Activated gamma-delta T cell treated with anti-CD3 and anti-CD28 coated beads, Interleukin-2, amount 50 U/mL, for 16 hours (primary cell): ENCODE measurements at regions not wholly inside any gene's neighbourhood (a gene's known extent, or its start where the extent isn't known, plus 50 kb on each side); places are given as distances from the start of the nearest gene placed in this dataset.
A peak's percentile ranks its signal among the peaks of the same experiment; 100 is the strongest.
"Not testable (repeated sequence)": the region's sequence is repeated elsewhere in the genome, so short reads cannot be mapped to it uniquely, and the experiment has no call there.

Source experiments
- DNase-seq: peaks from one replicate; pipeline ENCODE4 v3.0.0-alpha.2; 2020; ENCODE audit warnings: low read depth

DNA sequence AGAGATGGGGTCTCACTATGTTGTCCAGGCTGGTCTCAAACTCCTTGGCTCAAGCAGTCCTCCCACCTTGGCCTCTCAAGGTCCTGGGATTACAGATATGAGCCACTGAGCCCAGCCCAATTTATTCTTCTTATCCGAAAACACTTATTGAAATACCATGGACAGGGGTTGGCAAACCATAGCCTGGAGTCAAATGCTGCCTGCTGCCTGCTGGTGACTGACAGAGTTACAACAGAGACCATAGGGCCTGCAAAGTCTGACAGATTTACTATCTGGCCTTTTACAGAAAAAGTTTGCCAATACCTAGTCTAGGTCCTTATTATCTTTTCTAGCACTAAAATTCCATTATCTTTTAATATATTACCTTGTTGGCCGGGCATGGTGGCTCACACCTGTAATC is 87.1 kb upstream of the ZNF281 start:
- no peak for DNase-seq

DNA sequence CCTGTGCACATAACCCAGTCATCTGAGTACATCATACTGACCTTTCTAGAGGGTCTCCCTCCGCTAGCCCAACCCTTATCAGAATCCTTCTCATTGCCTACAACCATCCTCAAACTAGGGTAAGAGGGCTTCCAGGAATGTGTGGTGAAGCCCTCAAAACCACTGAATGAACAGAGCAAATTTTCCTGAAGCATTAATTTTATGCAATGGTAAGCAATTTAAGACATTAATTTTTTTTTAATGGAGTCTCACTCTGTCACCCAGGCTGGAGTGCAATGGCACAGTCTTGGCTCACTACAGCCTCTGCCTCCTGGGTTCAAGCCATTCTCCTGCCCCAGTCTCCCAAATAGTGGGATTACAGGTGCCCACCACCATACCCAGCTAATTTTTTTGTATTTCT is 86.1 kb upstream of the ZNF281 start:
- no peak for DNase-seq

DNA sequence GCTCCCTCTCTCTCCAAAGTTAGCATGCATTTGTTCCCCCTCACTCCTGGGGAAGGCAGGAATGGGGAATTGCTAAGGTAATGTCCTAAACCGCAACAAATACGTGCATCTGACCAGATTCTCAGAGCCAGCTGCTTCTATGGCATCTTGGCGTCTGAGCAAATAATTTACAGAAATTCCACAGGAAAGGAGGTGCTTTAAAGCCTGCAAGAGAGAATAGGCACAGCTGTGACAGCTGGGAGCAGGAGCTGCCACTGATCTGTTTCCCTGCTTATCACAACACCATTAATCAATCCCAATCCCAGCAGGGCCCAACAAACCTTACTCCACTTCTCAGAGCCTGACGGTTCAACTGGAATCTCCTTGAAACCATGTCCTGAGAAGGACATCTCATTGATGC is 83.5 kb upstream of the ZNF281 start:
- DNase-seq, result no peak

DNA sequence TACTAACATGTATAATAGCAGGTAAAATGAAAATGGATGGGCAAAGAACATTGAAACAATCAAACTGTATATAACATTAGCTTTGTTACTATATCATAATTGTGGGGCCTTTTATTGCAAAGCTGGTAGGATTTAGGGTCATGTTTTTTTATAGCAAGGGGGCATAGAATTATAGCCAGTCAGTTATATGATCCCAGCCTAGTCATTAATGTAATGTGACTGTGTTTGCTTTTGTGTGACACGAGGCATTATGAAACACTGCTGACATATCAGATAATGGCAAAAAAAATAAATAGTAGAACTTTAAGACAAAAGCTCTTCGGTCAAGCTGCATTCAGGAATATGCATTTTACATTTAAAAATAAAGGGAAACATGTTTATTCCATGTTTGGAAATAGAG is 81.3 kb upstream of the ZNF281 start:
- DNase-seq, result no peak

DNA sequence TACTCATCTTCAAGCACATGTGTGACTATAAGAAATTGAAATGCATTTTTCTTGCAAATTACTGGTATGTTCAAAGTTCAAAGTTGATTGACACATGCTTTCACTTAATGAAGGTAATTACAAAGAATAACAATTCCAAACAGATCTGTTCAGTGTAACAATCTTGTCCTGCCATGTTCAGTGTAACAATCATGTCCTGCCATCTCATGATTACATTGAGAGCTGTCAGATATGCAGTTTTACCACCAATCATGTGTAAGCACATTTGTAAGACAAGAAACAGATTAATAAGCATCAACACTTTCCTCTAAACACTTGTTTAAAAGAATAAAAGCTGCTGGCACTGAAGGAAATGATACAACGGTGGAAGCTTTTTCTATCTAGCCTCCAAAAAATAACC is 80.3 kb upstream of the ZNF281 start:
- DNase-seq, result no peak

DNA sequence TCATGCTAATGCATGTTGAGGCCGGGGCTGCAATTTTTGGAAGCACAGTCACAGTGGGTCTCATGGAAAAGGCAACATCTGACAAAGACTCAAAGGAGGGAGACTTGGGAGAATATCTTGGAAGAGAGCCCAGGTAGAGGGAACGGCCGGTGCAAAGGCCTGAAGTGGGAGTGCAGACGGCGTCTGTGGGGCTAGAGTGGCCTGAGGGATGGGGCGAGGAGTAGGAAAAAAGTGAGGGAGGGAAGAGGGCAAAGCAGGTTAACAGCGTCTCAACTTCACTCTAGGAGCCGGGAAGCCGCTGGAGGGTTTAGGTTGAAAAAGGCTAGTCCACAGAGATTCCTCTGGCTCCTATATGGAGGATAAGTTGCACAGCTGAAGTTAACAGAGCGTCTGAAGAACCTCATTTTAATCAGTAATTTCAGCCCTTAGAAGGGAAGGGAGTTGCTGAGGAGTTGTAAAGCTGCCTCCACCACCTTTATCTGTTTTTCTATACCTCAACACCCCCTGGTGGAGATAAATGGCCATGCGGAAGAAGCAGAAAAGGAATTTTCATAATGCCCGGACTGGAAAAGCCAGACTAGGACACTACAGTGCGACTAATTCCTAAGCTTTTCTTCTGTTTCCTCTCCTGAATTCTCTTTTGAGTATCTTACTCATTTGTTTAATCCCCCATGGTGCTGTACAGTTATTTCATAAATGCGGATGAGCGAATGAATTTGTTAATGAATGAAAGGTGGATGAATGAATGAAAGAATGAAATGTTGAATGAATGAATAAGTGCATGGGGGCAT is 78.7 kb upstream of the ZNF281 start:
- DNase-seq, result peak; percentile 10

DNA sequence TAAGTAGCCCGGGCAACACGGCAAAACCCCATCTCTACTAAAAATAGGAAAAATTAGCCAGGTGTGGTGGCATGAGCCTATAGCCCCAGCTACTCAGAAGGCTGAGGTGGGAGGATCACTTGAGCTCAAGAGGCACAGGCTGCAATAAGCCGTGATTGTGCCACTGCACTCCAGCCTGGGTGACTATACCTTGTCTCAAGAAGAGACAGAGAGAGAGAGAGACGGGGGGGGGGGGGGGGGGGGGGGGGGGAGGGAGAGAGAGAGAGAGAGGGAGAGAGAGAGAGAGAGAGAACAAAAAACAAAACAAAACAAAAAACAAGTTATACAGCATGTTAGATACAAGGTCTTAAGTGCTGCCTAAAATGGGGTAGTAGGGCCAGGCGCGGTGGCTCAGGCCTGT is 77.8 kb upstream of the ZNF281 start:
- DNase-seq, result no peak

DNA sequence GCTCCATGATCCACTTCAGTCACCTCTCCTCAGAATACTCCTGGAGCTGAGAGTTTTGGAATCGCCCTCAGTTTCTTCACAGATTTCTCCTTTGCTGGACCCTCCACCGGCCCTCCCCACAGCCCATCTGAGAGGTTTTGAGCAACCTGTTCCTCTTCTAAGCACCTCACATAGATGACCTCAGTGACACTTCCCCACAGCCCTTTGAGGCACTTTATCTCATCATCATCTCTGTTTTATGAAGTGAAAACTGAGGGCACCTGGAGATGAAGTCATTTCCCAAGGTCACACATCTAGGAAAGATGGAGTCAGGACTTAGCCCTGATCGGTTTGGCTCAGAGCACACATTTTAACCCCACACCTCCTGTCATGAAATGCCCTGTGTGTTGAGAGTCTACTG is 76.8 kb upstream of the ZNF281 start:
- no peak for DNase-seq

DNA sequence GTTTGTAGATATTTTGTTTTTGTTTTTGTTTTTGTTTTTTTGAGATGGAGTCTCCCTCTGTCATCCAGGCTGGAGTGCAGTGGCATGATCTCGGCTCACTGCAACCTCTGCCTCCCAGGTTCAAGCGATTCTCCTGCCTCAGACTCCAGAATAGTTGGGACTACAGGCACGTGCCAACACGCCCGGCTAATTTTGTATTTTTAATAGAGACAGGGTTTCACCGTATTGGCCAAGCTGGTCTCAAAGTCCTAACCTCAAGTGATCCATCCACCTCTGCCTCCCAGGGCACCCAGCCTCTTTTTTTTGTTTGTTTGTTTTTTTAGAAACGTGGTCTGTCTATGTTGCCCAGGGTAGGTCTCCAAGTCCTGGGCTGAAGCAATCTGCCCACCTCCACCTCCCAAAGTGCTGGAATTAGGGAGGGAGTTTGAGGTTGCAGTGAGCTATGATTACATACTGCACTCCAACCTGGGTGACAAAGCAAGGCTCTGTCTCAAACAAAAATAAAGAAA is 74.7 kb upstream of the ZNF281 start:
- DNase-seq, result not testable (repeated sequence)

DNA sequence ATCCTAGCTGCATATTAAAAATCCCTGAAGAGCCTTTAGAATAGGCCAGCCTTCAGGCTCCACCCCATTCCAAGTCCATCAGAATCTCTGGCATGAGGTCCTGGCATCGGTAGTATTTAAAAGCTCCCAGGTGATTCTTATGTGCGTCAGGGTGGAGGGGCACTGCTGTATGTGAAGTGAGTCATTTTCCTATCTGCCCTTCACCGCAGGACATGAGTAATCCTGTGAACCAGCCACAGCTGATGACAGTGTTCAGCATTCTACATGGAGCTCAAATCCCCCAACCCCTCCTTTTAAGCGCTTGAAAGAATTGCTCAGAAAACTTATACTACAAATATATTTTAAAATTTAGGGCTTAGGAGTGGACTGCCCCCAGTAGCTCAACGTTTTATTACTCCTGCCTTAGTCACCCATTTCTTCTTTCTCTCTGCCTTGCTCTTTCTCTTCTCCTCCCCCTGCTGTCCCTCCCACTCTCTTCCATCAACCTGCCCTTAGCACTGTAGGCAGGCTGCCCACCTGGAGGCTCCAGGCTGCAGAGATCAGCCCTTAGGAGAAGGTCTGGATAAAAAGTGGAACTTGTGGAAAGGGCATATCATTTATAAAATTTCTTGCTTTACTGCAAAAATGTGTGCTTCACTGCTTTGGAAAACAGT is 73.8 kb upstream of the ZNF281 start:
- DNase-seq, result peak; percentile 6

DNA sequence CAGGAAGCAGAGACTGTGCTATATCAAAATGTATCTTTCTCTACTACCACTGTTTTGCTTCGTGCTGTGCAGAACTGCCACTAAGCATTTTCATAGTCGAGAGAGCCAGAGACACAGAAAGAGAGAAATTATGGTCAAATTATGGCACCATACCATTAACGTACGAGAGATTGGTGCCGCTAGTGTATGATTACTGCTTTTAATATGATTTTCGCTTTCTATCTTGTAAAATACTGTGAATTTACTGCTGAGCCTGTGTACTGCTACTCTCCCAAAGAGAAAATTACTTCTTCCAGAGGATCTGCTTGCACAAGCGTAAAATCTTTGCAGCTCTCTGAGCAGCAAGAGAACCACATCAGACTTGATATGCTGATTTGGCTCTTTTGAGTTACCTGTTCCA is 71.1 kb upstream of the ZNF281 start:
- no peak for DNase-seq

DNA sequence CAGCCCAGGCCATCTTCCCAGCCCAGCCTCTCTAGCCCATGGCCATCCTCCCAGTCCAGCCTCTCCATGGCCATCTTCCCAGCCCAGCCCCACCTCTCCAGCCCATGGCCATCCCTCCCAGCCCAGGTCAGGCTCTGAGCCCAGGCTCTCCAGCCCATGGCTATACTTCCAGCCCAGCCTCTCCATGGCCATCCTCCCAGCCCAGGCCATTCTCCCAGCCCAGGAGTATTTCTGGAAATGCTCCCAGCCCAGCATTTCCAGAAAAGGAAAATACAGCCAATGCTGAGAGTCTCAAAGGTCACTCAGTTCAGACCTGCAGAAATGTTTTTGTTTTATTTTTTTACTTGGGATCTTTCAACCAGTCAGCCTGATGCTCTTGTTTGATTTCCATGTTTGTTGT is 70.0 kb upstream of the ZNF281 start:
- DNase-seq, result no peak

DNA sequence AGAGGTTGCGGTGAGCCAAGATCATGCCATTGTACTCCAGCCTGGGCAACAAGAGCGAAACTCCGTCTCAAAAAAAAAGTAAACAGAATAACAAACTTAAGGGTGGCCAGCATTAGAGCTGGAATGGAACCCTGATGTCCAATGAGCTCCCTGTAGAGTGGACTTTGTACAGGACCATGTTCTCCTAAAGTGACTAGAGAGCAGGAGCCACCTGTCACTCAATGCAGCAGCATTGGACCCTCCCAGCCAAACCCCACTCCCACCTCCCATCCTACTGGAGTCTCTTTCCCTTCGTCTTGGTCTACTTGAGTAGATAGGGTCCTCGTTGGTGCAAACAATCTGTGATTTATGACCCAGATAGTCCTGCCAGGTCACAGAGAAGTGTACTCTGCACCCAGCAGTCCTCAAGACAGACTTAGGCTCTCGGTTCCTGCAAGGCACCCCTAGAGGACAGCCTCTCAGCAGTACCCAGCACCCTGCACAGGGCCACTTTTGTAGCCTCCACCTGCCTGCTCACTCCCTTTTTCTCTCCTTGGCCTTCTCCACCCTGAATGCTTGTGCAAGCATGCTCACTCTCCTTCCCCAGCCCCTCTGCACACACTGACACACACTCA is 69.2 kb upstream of the ZNF281 start:
- no peak for DNase-seq

DNA sequence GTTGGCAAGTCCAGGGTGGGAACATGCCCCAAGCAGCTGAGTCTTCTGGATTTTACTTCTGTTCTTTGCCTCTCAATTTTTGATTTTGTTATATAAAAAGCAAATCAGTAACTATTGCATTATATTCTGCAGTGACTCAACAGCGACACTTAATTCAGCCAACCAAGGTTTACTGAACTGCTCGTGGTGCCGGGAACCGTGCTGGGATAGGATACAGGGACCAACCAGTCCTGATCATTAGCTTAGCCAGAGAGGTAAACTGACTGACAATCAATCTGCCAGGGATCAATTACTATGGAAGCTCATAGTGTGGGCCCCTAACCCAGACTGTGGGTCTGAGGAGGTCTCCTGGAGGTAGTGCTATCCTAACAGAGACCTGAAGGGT is 68.4 kb upstream of the ZNF281 start:
- no peak for DNase-seq

DNA sequence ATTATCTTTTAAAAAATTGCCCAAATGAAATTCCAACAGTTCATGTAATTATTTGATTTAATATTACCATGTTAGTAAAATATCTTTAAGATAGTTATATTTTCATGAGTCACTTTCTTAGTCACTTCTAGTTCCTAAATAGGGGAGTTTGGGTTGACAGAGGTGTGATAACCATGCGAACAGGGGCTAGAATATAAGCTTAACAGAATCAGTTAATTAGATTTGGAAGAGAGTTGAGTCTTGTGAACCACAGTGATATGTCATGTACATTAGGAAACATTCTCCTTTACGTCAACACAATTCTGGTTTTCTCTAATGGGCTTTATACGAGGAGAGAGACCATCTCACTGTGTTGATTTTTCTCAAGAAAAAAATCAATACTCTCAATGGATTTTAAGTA is 64.8 kb upstream of the ZNF281 start:
- DNase-seq, result no peak

DNA sequence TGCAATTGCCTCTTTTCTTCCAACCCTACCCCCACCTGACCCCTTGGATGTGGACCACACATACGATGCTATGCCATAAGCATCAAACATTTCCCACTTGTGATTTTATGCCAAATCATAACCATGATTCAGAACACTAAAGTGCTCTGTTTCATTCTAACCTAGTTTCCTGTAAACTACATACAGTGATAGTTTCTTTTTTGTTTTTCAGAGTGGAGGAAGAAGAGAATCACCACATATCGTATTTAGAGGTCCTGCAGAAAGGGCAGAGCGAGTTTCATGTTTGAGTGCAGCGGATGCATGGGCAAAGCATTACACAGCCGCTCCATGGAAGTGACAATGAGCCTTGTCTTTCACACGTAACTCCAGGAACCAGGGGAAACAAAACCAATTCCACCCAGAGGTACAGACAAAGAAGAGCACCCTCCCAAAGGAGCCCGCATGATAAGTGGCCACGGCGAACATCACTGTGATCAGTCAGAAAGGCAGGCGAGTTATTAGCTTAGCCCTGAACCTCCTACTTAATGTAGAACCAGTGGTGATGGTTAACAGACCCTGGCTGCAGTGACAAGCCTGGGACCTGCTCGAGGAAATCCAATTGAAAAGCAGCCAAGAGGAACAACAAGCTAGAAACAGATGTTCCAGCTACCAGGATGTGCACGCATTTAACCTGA is 64.0 kb upstream of the ZNF281 start:
- DNase-seq, result no peak

DNA sequence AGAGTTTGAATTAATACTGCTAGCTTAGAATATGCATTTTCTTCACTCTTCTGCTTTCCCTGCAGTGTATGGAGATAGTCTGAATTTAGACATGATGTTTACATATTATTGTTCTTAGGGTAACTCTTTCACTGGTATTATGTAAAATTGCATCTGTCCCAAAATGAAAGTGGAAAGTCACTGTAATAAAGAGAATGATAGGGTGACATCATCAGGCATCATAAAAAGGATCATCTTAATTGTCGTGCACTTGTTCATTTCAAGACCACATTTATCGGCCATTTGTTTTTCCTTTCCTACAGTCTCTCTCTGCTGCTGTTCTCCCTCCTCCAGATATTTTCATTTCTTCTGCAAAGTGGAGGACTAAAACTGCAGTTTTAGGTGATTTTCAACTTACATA is 61.9 kb upstream of the ZNF281 start:
- DNase-seq, result no peak

DNA sequence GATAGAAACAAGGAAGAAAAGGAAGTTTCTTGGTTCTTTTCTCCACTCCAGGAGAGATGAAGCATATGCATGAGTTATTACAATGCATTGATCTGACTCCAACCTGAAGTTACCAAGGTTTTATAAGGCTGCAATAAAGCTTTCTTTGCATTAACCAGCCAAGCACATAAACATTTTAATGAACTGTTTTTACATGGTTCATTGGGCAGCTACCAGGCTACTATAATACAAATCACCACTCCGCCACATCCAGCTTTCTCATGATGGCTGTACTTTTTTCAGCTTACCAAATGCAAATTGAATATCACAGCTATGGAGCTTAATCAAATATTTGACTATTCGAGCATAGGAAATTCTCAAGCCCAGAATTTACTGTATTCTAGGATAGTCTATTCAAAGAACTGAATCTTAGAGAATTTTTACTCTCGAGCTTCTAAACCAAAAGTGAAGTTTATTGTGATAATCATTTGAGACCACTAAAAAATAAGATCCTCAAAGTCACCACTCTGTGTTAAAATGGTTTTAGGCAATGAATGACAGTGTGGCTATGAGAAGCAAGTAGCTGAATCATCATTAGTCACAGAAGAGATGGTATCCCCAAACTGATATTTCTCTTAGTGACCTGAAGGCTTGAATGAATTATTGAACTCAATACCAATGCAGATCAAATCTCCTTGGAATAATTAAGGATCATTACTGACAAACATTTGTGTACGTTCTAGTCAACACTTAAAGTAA is 58.6 kb upstream of the ZNF281 start:
- DNase-seq, result no peak

DNA sequence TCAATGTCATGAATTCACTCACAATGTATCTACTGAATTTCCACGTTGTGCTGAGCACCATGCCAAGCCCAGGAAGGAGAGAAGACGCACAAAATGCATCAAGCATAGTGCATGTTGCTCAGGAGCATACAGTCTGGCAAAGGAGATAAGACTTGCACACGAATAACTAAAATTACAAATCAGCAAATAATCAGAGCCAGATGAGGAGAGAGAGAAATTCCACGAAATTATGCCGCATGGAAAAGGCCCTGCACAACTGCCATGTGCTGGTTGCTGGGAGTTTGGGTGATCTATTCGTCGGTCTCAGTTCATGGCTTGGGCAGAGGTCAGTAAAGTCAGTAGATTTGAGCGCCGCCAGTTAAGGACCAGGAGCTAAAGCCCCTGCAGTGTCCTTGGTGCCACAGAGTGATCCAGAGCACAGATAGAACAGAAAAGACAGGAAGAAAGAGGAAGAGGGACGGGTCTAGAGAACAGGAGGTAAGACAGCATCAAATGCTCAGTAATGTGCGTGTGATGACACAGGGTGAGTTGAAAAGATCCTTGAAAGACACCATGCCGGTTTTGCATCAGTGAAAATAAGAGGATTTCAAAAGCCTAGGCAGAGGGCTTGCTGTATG is 55.1 kb upstream of the ZNF281 start:
- DNase-seq, result no peak
